DND-41 (cell line): ENCODE measurements at regions not wholly inside any gene's neighbourhood (a gene's known extent, or its start where the extent isn't known, plus 50 kb on each side); places are given as distances from the start of the nearest gene placed in this dataset.

Experiments
- EZH2 ChIP-seq: IDR thresholded peaks from 3 replicates; pipeline ENCODE4 v1.6.1; 2012; ENCODE audit warnings: borderline replicate concordance, low read depth, mild to moderate bottlenecking, moderate library complexity, low read length, inconsistent platforms; ENCODE audit not compliant: severe bottlenecking
- TF ChIP-seq, protein P1 (sequence below): IDR thresholded peaks from 2 replicates; pipeline ENCODE4 v1.5.1; 2012; ENCODE audit warnings: borderline replicate concordance, low read length, moderate library complexity, mild to moderate bottlenecking; ENCODE audit not compliant: poor library complexity, severe bottlenecking; ENCODE audit errors: extremely low read depth

- TF ChIP-seq, protein P1, sequence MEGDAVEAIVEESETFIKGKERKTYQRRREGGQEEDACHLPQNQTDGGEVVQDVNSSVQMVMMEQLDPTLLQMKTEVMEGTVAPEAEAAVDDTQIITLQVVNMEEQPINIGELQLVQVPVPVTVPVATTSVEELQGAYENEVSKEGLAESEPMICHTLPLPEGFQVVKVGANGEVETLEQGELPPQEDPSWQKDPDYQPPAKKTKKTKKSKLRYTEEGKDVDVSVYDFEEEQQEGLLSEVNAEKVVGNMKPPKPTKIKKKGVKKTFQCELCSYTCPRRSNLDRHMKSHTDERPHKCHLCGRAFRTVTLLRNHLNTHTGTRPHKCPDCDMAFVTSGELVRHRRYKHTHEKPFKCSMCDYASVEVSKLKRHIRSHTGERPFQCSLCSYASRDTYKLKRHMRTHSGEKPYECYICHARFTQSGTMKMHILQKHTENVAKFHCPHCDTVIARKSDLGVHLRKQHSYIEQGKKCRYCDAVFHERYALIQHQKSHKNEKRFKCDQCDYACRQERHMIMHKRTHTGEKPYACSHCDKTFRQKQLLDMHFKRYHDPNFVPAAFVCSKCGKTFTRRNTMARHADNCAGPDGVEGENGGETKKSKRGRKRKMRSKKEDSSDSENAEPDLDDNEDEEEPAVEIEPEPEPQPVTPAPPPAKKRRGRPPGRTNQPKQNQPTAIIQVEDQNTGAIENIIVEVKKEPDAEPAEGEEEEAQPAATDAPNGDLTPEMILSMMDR, result no peak
- no peak for TF ChIP-seq EZH2
Measured at GRCh38 chr12:125300249-125300648, 235.0 kb downstream of the AACS start.
